CD8-positive, alpha-beta memory T cell (primary cell): ENCODE measurements at regions not wholly inside any gene's neighbourhood (a gene's known extent, or its start where the extent isn't known, plus 50 kb on each side); places are given as distances from the start of the nearest gene placed in this dataset.
A peak's percentile ranks its signal among the peaks of the same experiment; 100 is the strongest.
"Not testable (repeated sequence)": the region's sequence is repeated elsewhere in the genome, so short reads cannot be mapped to it uniquely, and the experiment has no call there.

ENCODE experiments used
- CTCF ChIA-PET: fragments of 350-600 bp; sonication (Branson Sonifier 250); formaldehyde crosslinking; loops from one replicate; lab custom pipeline; 2021; ENCODE audit warnings: antibody characterized with exemption; lab: Charles Lee
- POLR2A ChIA-PET: fragments of 350-600 bp; sonication (Branson Sonifier 250); formaldehyde crosslinking; loops from one replicate; lab custom pipeline; 2021; ENCODE audit warnings: antibody characterized with exemption; lab: Charles Lee
- DNase-seq, 5 donors: peaks; one replicate each; pipeline versions ENCODE4 v3.0.0 to v3.0.0-alpha.2; 2020 to 2022; ENCODE audit warnings: mixed read lengths in 1 of 5
- H3K27ac ChIP-seq: one replicate; pipeline ENCODE4 v1.7.0; 2013; ENCODE audit warnings: low read depth, mild to moderate bottlenecking, low read length, moderate library complexity
- H3K27me3 ChIP-seq: 2 replicates; pipeline ENCODE4 v1.7.0; 2013; ENCODE audit warnings: low read length, mild to moderate bottlenecking; ENCODE audit not compliant: insufficient read depth, poor library complexity, severe bottlenecking
- H3K36me3 ChIP-seq: 2 replicates; pipeline ENCODE4 v1.7.0; 2013; ENCODE audit warnings: mild to moderate bottlenecking, low read length, moderate library complexity; ENCODE audit not compliant: insufficient read depth
- H3K4me1 ChIP-seq: 2 replicates; pipeline ENCODE4 v1.7.0; 2013; ENCODE audit warnings: mild to moderate bottlenecking, low read length, moderate library complexity; ENCODE audit not compliant: insufficient read depth
- H3K4me3 ChIP-seq: 2 replicates; pipeline ENCODE4 v1.7.0; 2013; ENCODE audit warnings: mild to moderate bottlenecking, low read length
- H3K9me3 ChIP-seq: 2 replicates; pipeline ENCODE4 v1.7.0; 2013; ENCODE audit warnings: mild to moderate bottlenecking, low read length
- H3K27ac Mint-ChIP-seq, 8 donors: one replicate each; pipeline ENCODE4 v1.8.0; 2020 to 2021; ENCODE audit warnings: mixed read lengths in 8 of 8, mild to moderate bottlenecking in 6 of 8, inconsistent platforms in 3 of 8, moderate library complexity in 3 of 8
- H3K27me3 Mint-ChIP-seq, 2 donors: one replicate each; pipeline ENCODE4 v1.8.0; 2020 to 2021; ENCODE audit warnings: mixed read lengths in 2 of 2, mild to moderate bottlenecking in 1 of 2, moderate library complexity in 1 of 2
- H3K36me3 Mint-ChIP-seq, 3 donors: one replicate each; pipeline ENCODE4 v1.8.0; 2020 to 2021; ENCODE audit warnings: mixed read lengths in 3 of 3, inconsistent platforms in 1 of 3, mild to moderate bottlenecking in 1 of 3
- H3K4me1 Mint-ChIP-seq, 3 donors: one replicate each; pipeline ENCODE4 v1.8.0; 2020 to 2021; ENCODE audit warnings: mixed read lengths in 3 of 3, inconsistent platforms in 1 of 3, mild to moderate bottlenecking in 1 of 3
- H3K4me3 Mint-ChIP-seq, 7 donors: one replicate each; pipeline ENCODE4 v1.8.0; 2020 to 2021; ENCODE audit warnings: mixed read lengths in 7 of 7, mild to moderate bottlenecking in 6 of 7, moderate library complexity in 4 of 7, inconsistent platforms in 2 of 7
- H3K9me3 Mint-ChIP-seq, 5 donors: one replicate each; pipeline ENCODE4 v1.8.0; 2020 to 2022; ENCODE audit warnings: mixed read lengths in 5 of 5, mild to moderate bottlenecking in 3 of 5, moderate library complexity in 2 of 5, inconsistent platforms in 1 of 5

DNA sequence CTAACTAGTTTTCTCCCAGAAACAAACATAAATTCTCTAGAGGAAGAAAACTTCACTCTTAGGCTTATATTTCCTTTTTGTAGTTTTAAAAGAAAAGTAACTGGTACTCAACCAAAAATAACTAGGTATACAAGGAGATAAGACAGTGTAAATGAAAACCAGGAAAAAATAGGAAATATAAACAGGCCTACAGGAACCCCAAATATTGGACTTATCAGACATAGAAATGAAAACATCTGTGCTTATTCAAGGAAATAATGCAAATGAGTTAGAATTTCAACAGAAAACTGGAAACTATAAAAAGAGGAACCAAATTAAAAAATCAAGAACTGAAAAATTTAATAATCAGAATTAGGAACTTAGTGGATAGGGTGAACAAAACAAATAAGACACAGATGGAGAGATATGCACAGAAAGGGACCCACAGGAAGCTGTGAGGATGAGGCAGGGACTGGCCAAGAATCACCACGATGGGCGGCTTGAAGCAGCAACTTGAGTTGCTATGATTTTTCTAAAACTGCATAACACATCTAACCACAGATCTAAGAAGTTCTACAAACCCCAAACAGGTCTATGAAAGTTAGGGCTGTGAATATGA is 67.5 kb upstream of the ACTRT2 start:
- Mint-ChIP-seq H3K36me3 (peaks cover 0 to 14% (median 3%) of the 10 kb centered on the region in 3 donors), H3K27me3 (peaks cover 0 to 10% of the 10 kb centered on the region in 2 donors), H3K9me3 (peaks cover 11 to 49% (median 41%) of the 10 kb centered on the region in 5 donors), H3K27ac (no peak overlapping the region), H3K4me1 (no peaks in the 10 kb centered on the region), H3K4me3 (no peak overlapping the region)
- no peak overlapping the region for H3K27ac ChIP-seq
- no peak overlapping the region for H3K4me3 ChIP-seq
- POLR2A ChIA-PET: no interaction called here
- H3K27me3 ChIP-seq: no peaks in the 10 kb centered on the region
- no peaks in the 10 kb centered on the region for H3K36me3 ChIP-seq
- no peaks in the 10 kb centered on the region for H3K9me3 ChIP-seq
- CTCF ChIA-PET: no interaction called here
- H3K4me1 ChIP-seq: no peaks in the 10 kb centered on the region
- no peak for DNase-seq

- Histone ChIP-seq H3K4me1 (no peaks in the 10 kb centered on the region), H3K27ac (no peak overlapping the region), H3K9me3 (no peaks in the 10 kb centered on the region), H3K27me3 (no peaks in the 10 kb centered on the region), H3K36me3 (no peaks in the 10 kb centered on the region), H3K4me3 (no peak overlapping the region)
- H3K4me3 Mint-ChIP-seq: no peak overlapping the region
- ChIA-PET POLR2A (no interaction called here), CTCF (no interaction called here)
- peaks cover 2 to 9% of the 10 kb centered on the region in 2 donors for H3K27me3 Mint-ChIP-seq
- peaks cover 0 to 14% (median 3%) of the 10 kb centered on the region in 3 donors for H3K36me3 Mint-ChIP-seq
- H3K9me3 Mint-ChIP-seq: peaks cover 11 to 49% (median 44%) of the 10 kb centered on the region in 5 donors
- peak in 1 of 5 donors; percentile 17 for DNase-seq
- H3K27ac Mint-ChIP-seq: no peak overlapping the region
- H3K4me1 Mint-ChIP-seq: no peaks in the 10 kb centered on the region
Measured at GRCh38 chr1:2955652-2956051, 65.6 kb upstream of the ACTRT2 start.

- no peaks in the 10 kb centered on the region for H3K4me1 ChIP-seq
- no peaks in the 10 kb centered on the region for H3K36me3 ChIP-seq
- peaks cover 0 to 14% (median 3%) of the 10 kb centered on the region in 3 donors for H3K36me3 Mint-ChIP-seq
- H3K9me3 ChIP-seq: no peaks in the 10 kb centered on the region
- ChIA-PET CTCF (no interaction called here), POLR2A (no interaction called here)
- peaks cover 4 to 8% of the 10 kb centered on the region in 2 donors for H3K27me3 Mint-ChIP-seq
- DNase-seq: no peak
- H3K4me3 ChIP-seq: no peak overlapping the region
- no peak overlapping the region for H3K4me3 Mint-ChIP-seq
- H3K4me1 Mint-ChIP-seq: no peaks in the 10 kb centered on the region
- peak overlapping the region in 1 of 8 donors; percentile 1 for H3K27ac Mint-ChIP-seq
- H3K9me3 Mint-ChIP-seq: peaks cover 11 to 49% (median 44%) of the 10 kb centered on the region in 5 donors
- H3K27me3 ChIP-seq: no peaks in the 10 kb centered on the region
- H3K27ac ChIP-seq: no peak overlapping the region
Measured at GRCh38 chr1:2956576-2956975, 64.7 kb upstream of the ACTRT2 start.

DNA sequence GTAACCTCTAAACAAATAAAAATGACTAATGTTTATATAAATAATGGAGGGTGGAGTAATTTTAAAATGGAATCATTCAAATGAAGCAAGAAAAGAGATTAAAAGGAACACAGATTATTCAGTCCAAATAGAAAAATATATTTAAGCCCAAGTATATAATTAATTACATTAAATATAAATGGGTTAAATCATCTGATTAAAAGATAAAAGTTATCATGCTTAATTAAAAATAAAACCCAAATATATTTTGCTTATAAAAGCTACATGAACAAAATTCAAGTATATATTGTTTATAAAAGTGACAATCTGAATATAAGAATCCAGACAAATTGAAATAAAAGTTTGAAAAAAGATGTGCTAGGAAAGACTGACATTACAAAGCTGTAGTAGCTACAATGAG is 63.9 kb upstream of the ACTRT2 start:
- CTCF ChIA-PET: no interaction called here
- Mint-ChIP-seq H3K4me1 (no peaks in the 10 kb centered on the region), H3K4me3 (no peak overlapping the region), H3K36me3 (peaks cover 0 to 14% (median 3%) of the 10 kb centered on the region in 3 donors), H3K27ac (no peak overlapping the region), H3K27me3 (peaks cover 6% of the 10 kb centered on the region in 2 donors), H3K9me3 (peaks cover 11 to 49% (median 44%) of the 10 kb centered on the region in 5 donors)
- Histone ChIP-seq H3K27me3 (no peaks in the 10 kb centered on the region), H3K36me3 (no peaks in the 10 kb centered on the region), H3K9me3 (no peaks in the 10 kb centered on the region), H3K4me1 (no peaks in the 10 kb centered on the region), H3K4me3 (no peak overlapping the region), H3K27ac (no peak overlapping the region)
- POLR2A ChIA-PET: no interaction called here
- DNase-seq: no peak

DNA sequence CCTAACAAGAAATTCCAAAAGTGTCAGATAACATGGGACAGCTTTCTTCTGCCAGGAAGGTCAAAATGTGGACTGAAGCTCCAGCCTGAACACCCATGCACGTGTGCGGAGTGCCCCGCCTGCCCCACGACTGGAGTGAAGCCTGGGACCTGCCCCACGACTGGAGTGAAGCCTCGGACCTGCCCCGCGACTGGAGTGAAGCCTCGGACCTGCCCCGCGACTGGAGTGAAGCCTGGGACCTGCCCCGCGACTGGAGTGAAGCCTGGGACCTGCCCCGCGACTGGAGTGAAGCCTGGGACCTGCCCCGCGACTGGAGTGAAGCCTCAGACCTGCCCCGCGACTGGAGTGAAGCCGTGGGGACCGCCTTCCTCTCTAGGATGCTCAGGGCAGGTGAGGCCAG is 61.4 kb upstream of the ACTRT2 start:
- H3K36me3 Mint-ChIP-seq, H3K4me1 Mint-ChIP-seq, POLR2A ChIA-PET, H3K9me3 ChIP-seq, H3K27ac ChIP-seq, H3K27ac Mint-ChIP-seq, H3K4me3 Mint-ChIP-seq, H3K36me3 ChIP-seq, CTCF ChIA-PET, H3K4me1 ChIP-seq, H3K27me3 Mint-ChIP-seq, H3K4me3 ChIP-seq, H3K27me3 ChIP-seq: not testable (repeated sequence)
- peaks cover 7 to 29% (median 27%) of the 10 kb centered on the region in 5 donors for H3K9me3 Mint-ChIP-seq
- peak in 1 of 5 donors; percentile 32 for DNase-seq

GRCh38 chr1:2961081-2961480 is 60.2 kb upstream of the ACTRT2 start:
- ChIA-PET CTCF (no interaction called here), POLR2A (no interaction called here)
- peak in 1 of 5 donors; percentile 17 for DNase-seq
- H3K27ac ChIP-seq: no peak overlapping the region
- H3K4me3 ChIP-seq: no peak overlapping the region
- H3K9me3 ChIP-seq: no peaks in the 10 kb centered on the region
- H3K4me1 ChIP-seq: no peaks in the 10 kb centered on the region
- H3K36me3 ChIP-seq: no peaks in the 10 kb centered on the region
- peaks cover under 1 to 21% (median 20%) of the 10 kb centered on the region in 5 donors for H3K9me3 Mint-ChIP-seq
- no peak overlapping the region for H3K27ac Mint-ChIP-seq
- H3K27me3 ChIP-seq: no peaks in the 10 kb centered on the region
- no peaks in the 10 kb centered on the region for H3K4me1 Mint-ChIP-seq
- peaks cover 0 to 2% (median 2%) of the 10 kb centered on the region in 3 donors for H3K36me3 Mint-ChIP-seq
- peaks cover 3 to 6% of the 10 kb centered on the region in 2 donors for H3K27me3 Mint-ChIP-seq
- H3K4me3 Mint-ChIP-seq: no peak overlapping the region

DNA sequence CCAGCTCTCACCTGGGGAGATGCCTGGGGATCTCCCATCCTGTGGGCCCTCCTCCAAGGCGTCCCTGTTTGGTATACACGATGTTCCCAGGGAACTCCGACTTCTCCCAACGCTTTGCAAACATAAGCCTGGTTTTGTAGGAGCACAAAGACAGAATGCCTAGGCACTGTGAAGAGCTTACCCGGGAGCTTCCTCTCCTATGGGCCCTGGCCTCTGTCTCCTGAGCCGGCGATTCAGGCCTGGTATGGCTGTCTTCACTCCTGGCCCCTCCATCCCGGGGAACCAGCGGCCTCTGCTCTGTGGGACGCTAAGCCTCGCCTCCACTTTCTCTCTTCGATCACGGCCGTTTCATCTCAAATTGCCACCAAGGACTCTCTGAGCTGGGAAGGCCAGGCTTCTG is 59.6 kb upstream of the ACTRT2 start:
- no peaks in the 10 kb centered on the region for H3K27me3 ChIP-seq
- CTCF ChIA-PET: no interaction called here
- H3K27ac ChIP-seq: no peak overlapping the region
- H3K9me3 Mint-ChIP-seq: peaks cover 0 to 16% (median 15%) of the 10 kb centered on the region in 5 donors
- no peaks in the 10 kb centered on the region for H3K4me1 ChIP-seq
- no peaks in the 10 kb centered on the region for H3K36me3 ChIP-seq
- no peaks in the 10 kb centered on the region for H3K4me1 Mint-ChIP-seq
- H3K27ac Mint-ChIP-seq: no peak overlapping the region
- H3K27me3 Mint-ChIP-seq: peaks cover 3 to 6% of the 10 kb centered on the region in 2 donors
- H3K9me3 ChIP-seq: no peaks in the 10 kb centered on the region
- H3K36me3 Mint-ChIP-seq: no peaks in the 10 kb centered on the region
- H3K4me3 Mint-ChIP-seq: peak overlapping the region in 1 of 7 donors; percentile 20
- DNase-seq: peak in 1 of 5 donors; percentile 15
- no peak overlapping the region for H3K4me3 ChIP-seq
- POLR2A ChIA-PET: no interaction called here

GRCh38 chr1:2962061-2962460 is 59.2 kb upstream of the ACTRT2 start:
- peak in 1 of 5 donors; percentile 35 for DNase-seq
- no peaks in the 10 kb centered on the region for H3K4me1 ChIP-seq
- H3K27me3 Mint-ChIP-seq: peaks cover 3 to 6% of the 10 kb centered on the region in 2 donors
- ChIA-PET CTCF (no interaction called here), POLR2A (no interaction called here)
- H3K36me3 Mint-ChIP-seq: no peaks in the 10 kb centered on the region
- H3K4me3 ChIP-seq: no peak overlapping the region
- peaks cover 0 to 13% (median 11%) of the 10 kb centered on the region in 5 donors for H3K9me3 Mint-ChIP-seq
- H3K27ac ChIP-seq: no peak overlapping the region
- no peaks in the 10 kb centered on the region for H3K27me3 ChIP-seq
- H3K9me3 ChIP-seq: no peaks in the 10 kb centered on the region
- H3K4me3 Mint-ChIP-seq: no peak overlapping the region
- no peaks in the 10 kb centered on the region for H3K36me3 ChIP-seq
- no peak overlapping the region for H3K27ac Mint-ChIP-seq
- no peaks in the 10 kb centered on the region for H3K4me1 Mint-ChIP-seq
